Natural killer cell (primary cell): ENCODE measurements at regions not wholly inside any gene's neighbourhood (a gene's known extent, or its start where the extent isn't known, plus 50 kb on each side); places are given as distances from the start of the nearest gene placed in this dataset.

Experiments
- ATAC-seq, 3 donors: fragments of 150-1000 bp in 2 of 3; fragments of 200-7000 bp in 1 of 3; cut with Tn5 transposase; 1 replicate in 1 of 3; 2 replicates in 2 of 3; pipeline ENCODE4 v1.10.0; 2021; ENCODE audit warnings: mild to moderate bottlenecking in 2 of 3, moderate library complexity in 2 of 3
- DNase-seq, 2 donors: peaks; one replicate each; pipeline versions ENCODE4 v3.0.0 to v3.0.0-alpha.2; 2013 to 2021; ENCODE audit warnings: mixed read lengths in 1 of 2
- H3K27ac ChIP-seq: one replicate; pipeline ENCODE4 v1.5.1; 2013; ENCODE audit warnings: mild to moderate bottlenecking, low read length
- H3K27me3 ChIP-seq: one replicate; pipeline ENCODE4 v1.6.1; 2013; ENCODE audit warnings: low read length; ENCODE audit not compliant: control insufficient read depth, insufficient read depth
- H3K36me3 ChIP-seq: one replicate; pipeline ENCODE4 v1.6.1; 2013; ENCODE audit warnings: low read length; ENCODE audit not compliant: control insufficient read depth, insufficient read depth
- H3K4me1 ChIP-seq: one replicate; pipeline ENCODE4 v1.6.1; 2013; ENCODE audit warnings: low read length; ENCODE audit not compliant: control insufficient read depth, insufficient read depth
- H3K4me3 ChIP-seq: one replicate; pipeline ENCODE4 v1.5.1; 2013; ENCODE audit warnings: low read length
- H3K9me3 ChIP-seq: one replicate; pipeline ENCODE4 v1.6.1; 2013; ENCODE audit warnings: low read length; ENCODE audit not compliant: control insufficient read depth, insufficient read depth
- H3K27ac Mint-ChIP-seq, 2 donors: one replicate each; pipeline ENCODE4 v1.8.0; 2022; ENCODE audit warnings: mild to moderate bottlenecking in 2 of 2, mixed read lengths in 2 of 2, moderate library complexity in 1 of 2
- H3K27me3 Mint-ChIP-seq, 2 donors: one replicate each; pipeline ENCODE4 v1.8.0; 2022; ENCODE audit warnings: low read depth in 2 of 2, mixed read lengths in 2 of 2
- H3K36me3 Mint-ChIP-seq: one replicate; pipeline ENCODE4 v1.8.0; 2022; ENCODE audit warnings: mixed read lengths
- H3K4me1 Mint-ChIP-seq, 2 donors: one replicate each; pipeline ENCODE4 v1.8.0; 2022; ENCODE audit warnings: mixed read lengths in 2 of 2
- H3K4me3 Mint-ChIP-seq: one replicate; pipeline ENCODE4 v1.8.0; 2022; ENCODE audit warnings: mild to moderate bottlenecking, moderate library complexity, mixed read lengths
- H3K9me3 Mint-ChIP-seq, 2 donors: one replicate each; pipeline ENCODE4 v1.8.0; 2022; ENCODE audit warnings: mixed read lengths in 2 of 2
- CTCF ChIP-seq: fragments of 200-600 bp; IDR thresholded peaks from one replicate; pipeline ENCODE4 v1.8.0; 2022; ENCODE audit warnings: antibody characterized with exemption
- WGBS: methylation state at CpG from one replicate; pipeline ENCODE4 v1.1.7; 2013; ENCODE audit warnings: missing lambda C conversion rate; ENCODE audit not compliant: insufficient coverage; 5-methylcytosine and 5-hydroxymethylcytosine counted together
- intact Hi-C: fragments of 100-400 bp; cut with micrococcal nuclease; formaldehyde crosslinking; loops from one replicate; pipeline ENCODE4 v1.14.2; 2022

- no peak for TF ChIP-seq CTCF
- peak in 1 of 2 donors; percentile 9 for DNase-seq
- H3K4me3 Mint-ChIP-seq, result no peak overlapping the region
Measured at GRCh38 chr17:83178533-83179304, 99.3 kb downstream of the METRNL start.

DNA sequence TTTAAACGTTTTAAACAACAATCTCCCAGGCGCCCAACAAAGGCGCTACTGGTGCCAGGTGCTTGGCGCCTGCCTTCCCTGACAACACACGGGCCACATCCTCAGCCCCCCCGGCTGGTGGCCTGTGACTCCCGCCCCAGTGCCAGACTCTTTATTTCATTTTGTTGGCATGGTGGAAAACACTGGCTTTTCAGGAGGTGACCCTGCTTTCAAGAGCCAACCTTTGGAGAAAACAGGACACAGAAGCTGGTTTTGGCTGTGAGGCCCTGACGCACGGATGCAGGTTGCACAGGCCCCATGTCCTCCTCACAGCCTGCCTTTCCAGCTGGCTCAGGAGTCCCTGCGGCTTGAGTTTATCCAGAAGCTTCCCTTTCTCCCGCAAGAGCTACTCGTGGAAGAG is 100.0 kb downstream of the METRNL start:
- H3K27me3 ChIP-seq, result no peaks in the 10 kb centered on the region
- Mint-ChIP-seq H3K27ac (no peak overlapping the region), H3K36me3 (no peaks in the 10 kb centered on the region), H3K27me3 (peaks cover 0 to 3% of the 10 kb centered on the region in 2 donors), H3K9me3 (no peaks in the 10 kb centered on the region), H3K4me3 (no peak overlapping the region), H3K4me1 (peaks cover 23 to 25% of the 10 kb centered on the region in 2 donors)
- peak in 1 of 2 donors; percentile 10 for DNase-seq
- no peak for TF ChIP-seq CTCF
- H3K4me3 ChIP-seq, result no peak overlapping the region
- H3K4me1 ChIP-seq, result peaks cover 20% of the 10 kb centered on the region
- no peak for ATAC-seq
- no peaks in the 10 kb centered on the region for H3K36me3 ChIP-seq
- intact Hi-C loops, result no loop called here
- H3K27ac ChIP-seq, result no peak overlapping the region
- 92% methylated on average over 12 of the region's 12 CpGs for WGBS
- H3K9me3 ChIP-seq, result no peaks in the 10 kb centered on the region

More at GRCh38 chr17:83178533-83179304, 99.3 kb downstream of the METRNL start:
- intact Hi-C loops, result no loop called here
- peaks cover 23% of the 10 kb centered on the region in 2 donors for H3K4me1 Mint-ChIP-seq
- WGBS, result 92% methylated on average over 29 of the region's 29 CpGs
- no peak overlapping the region for H3K27ac Mint-ChIP-seq
- Histone ChIP-seq H3K36me3 (no peaks in the 10 kb centered on the region), H3K27me3 (no peaks in the 10 kb centered on the region), H3K27ac (no peak overlapping the region), H3K9me3 (no peaks in the 10 kb centered on the region), H3K4me3 (no peak overlapping the region), H3K4me1 (peaks cover 19% of the 10 kb centered on the region)
- H3K9me3 Mint-ChIP-seq, result no peaks in the 10 kb centered on the region
- ATAC-seq, result no peak
- H3K36me3 Mint-ChIP-seq, result no peaks in the 10 kb centered on the region
- H3K27me3 Mint-ChIP-seq, result peaks cover 0 to 3% of the 10 kb centered on the region in 2 donors

DNA sequence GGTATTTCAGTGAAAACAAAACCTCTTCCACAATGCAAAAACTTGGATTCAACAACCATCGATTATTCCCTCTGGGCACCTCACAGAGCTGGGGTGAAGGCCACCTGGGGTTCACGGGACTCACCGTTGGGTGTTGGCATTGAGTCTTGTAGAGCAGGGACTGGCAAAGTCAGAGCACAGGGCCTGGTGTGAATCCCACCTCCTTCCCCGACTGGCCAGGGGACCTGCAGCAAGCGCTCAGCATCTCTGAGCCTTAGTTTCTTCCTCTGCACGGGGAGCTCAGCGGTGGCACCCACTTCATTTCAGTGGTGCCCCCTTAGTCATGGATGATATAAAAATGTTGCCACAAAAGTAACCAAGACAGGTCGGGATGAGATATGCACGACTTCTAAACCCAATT is 100.4 kb downstream of the METRNL start:
- H3K9me3 Mint-ChIP-seq, result no peaks in the 10 kb centered on the region

More for the DNA sequence above, 100.4 kb downstream of the METRNL start:
- no peak for DNase-seq
- Mint-ChIP-seq H3K4me1 (peaks cover 23 to 25% of the 10 kb centered on the region in 2 donors), H3K36me3 (no peaks in the 10 kb centered on the region), H3K27ac (no peak overlapping the region), H3K4me3 (no peak overlapping the region), H3K27me3 (peaks cover 0 to 3% of the 10 kb centered on the region in 2 donors)
- TF ChIP-seq CTCF, result no peak
- no peaks in the 10 kb centered on the region for H3K27me3 ChIP-seq
- H3K4me1 ChIP-seq, result peaks cover 20% of the 10 kb centered on the region
- WGBS, result 93% methylated on average over 9 of the region's 9 CpGs
- intact Hi-C loops, result no loop called here
- no peaks in the 10 kb centered on the region for H3K36me3 ChIP-seq
- H3K4me3 ChIP-seq, result no peak overlapping the region
- no peak for ATAC-seq
- no peaks in the 10 kb centered on the region for H3K9me3 ChIP-seq
- H3K27ac ChIP-seq, result no peak overlapping the region
